ENCODE measurements at regions not wholly inside any gene's neighbourhood (a gene's known extent, or its start where the extent isn't known, plus 50 kb on each side); places are given as distances from the start of the nearest gene placed in this dataset.
"Not testable (repeated sequence)": the region's sequence is repeated elsewhere in the genome, so short reads cannot be mapped to it uniquely, and the experiment has no call there.

GRCh38 chr1:20408133-20408650 is 77.8 kb downstream of the CAMK2N1 start:
- H3K36me3 ChIP-seq (ENCODE audit: control insufficient read depth in 4 of 4, insufficient read depth in 3 of 4, low read depth in 1 of 4, low read length in 3 of 4); H3K4me3 ChIP-seq (ENCODE audit: low read depth in 1 of 3, low read length in 3 of 3); DNase-seq (ENCODE audit: low spot score); H3K9ac ChIP-seq (ENCODE audit: low read depth in 1 of 2, low read length in 2 of 2); H3K27ac ChIP-seq (ENCODE audit: low read depth in 1 of 2, low read length in 2 of 2); H3K27me3 ChIP-seq (ENCODE audit: control insufficient read depth in 4 of 4, insufficient read depth in 4 of 4, low read length in 3 of 4); H3K4me1 ChIP-seq (ENCODE audit: control insufficient read depth in 4 of 4, insufficient read depth in 4 of 4, low read length in 3 of 4); H3K9me3 ChIP-seq (ENCODE audit: control insufficient read depth in 4 of 4, low read length in 3 of 4): not testable (repeated sequence)
- 75% methylated on average over 6 of the region's 6 CpGs for WGBS

GRCh38 chr1:20405893-20406604 is 80.0 kb downstream of the CAMK2N1 start:
- Histone ChIP-seq H3K4me3 (ENCODE audit: low read depth in 1 of 3, low read length in 3 of 3) (no peak overlapping the region), H3K9ac (ENCODE audit: low read depth in 1 of 2, low read length in 2 of 2) (no peak overlapping the region), H3K27ac (ENCODE audit: low read depth in 1 of 2, low read length in 2 of 2) (no peak overlapping the region), H3K27me3 (ENCODE audit: control insufficient read depth in 4 of 4, insufficient read depth in 4 of 4, low read length in 3 of 4) (peaks cover 0 to 5% (median 1%) of the 10 kb centered on the region in 4 donors), H3K4me1 (ENCODE audit: control insufficient read depth in 4 of 4, insufficient read depth in 4 of 4, low read length in 3 of 4) (no peaks in the 10 kb centered on the region), H3K36me3 (ENCODE audit: control insufficient read depth in 4 of 4, insufficient read depth in 3 of 4, low read depth in 1 of 4, low read length in 3 of 4) (no peaks in the 10 kb centered on the region), H3K9me3 (ENCODE audit: control insufficient read depth in 4 of 4, low read length in 3 of 4) (no peaks in the 10 kb centered on the region)
- TF ChIP-seq FOXA1 (IDR thresholded peaks at IDR 0.05) (no peak), MAX (IDR thresholded peaks at IDR 0.05) (no peak), GABPA (IDR thresholded peaks at IDR 0.05 in 1 of 2, conservative IDR thresholded peaks at IDR 0.05 in 1 of 2) (no peak), NR2F2 (IDR thresholded peaks at IDR 0.05) (no peak), TAF1 (conservative IDR thresholded peaks at IDR 0.05) (no peak), JUND (IDR thresholded peaks at IDR 0.05) (no peak)
- no peak for DNase-seq (ENCODE audit: low spot score)
- WGBS = 51% methylated on average over 11 of the region's 11 CpGs

GRCh38 chr1:20405051-20405754 is 80.8 kb downstream of the CAMK2N1 start:
- WGBS = 81% methylated on average over 13 of the region's 13 CpGs
- no peak for DNase-seq (ENCODE audit: low spot score)
- Histone ChIP-seq H3K36me3 (ENCODE audit: control insufficient read depth in 4 of 4, insufficient read depth in 3 of 4, low read depth in 1 of 4, low read length in 3 of 4) (no peaks in the 10 kb centered on the region), H3K9me3 (ENCODE audit: control insufficient read depth in 4 of 4, low read length in 3 of 4) (no peaks in the 10 kb centered on the region), H3K4me1 (ENCODE audit: control insufficient read depth in 4 of 4, insufficient read depth in 4 of 4, low read length in 3 of 4) (no peaks in the 10 kb centered on the region), H3K9ac (ENCODE audit: low read depth in 1 of 2, low read length in 2 of 2) (no peak overlapping the region), H3K27me3 (ENCODE audit: control insufficient read depth in 4 of 4, insufficient read depth in 4 of 4, low read length in 3 of 4) (peaks cover 0 to 5% (median 1%) of the 10 kb centered on the region in 4 donors), H3K4me3 (ENCODE audit: low read depth in 1 of 3, low read length in 3 of 3) (no peak overlapping the region), H3K27ac (ENCODE audit: low read depth in 1 of 2, low read length in 2 of 2) (no peak overlapping the region)
- TF ChIP-seq YY1 (IDR thresholded peaks at IDR 0.05) = no peak
- TF ChIP-seq EGR1 (IDR thresholded peaks at IDR 0.05; ENCODE audit: low read depth in 2 of 2) = no peak
- no peak for TF ChIP-seq ZBTB33 (IDR thresholded peaks at IDR 0.05)
- TF ChIP-seq HNF4G (IDR thresholded peaks at IDR 0.05) = no peak
- no peak for TF ChIP-seq FOXA1 (IDR thresholded peaks at IDR 0.05)
- TF ChIP-seq NR2F2 (IDR thresholded peaks at IDR 0.05) = no peak
- no peak for TF ChIP-seq HNF4A (conservative IDR thresholded peaks at IDR 0.05)
- TF ChIP-seq GABPA (IDR thresholded peaks at IDR 0.05 in 1 of 2, conservative IDR thresholded peaks at IDR 0.05 in 1 of 2) = no peak
- no peak for TF ChIP-seq JUND (IDR thresholded peaks at IDR 0.05)
- no peak for TF ChIP-seq RXRA (IDR thresholded peaks at IDR 0.05)
- TF ChIP-seq FOXA2 (IDR thresholded peaks at IDR 0.05) = no peak
- no peak for TF ChIP-seq RAD21 (IDR thresholded peaks at IDR 0.05)
- no peak for TF ChIP-seq ATF3 (IDR thresholded peaks at IDR 0.05)
- no peak for TF ChIP-seq SP1 (IDR thresholded peaks at IDR 0.05)

All from liver (tissue), 7 donors.